BJ (cell line): ENCODE measurements at regions not wholly inside any gene's neighbourhood (a gene's known extent, or its start where the extent isn't known, plus 50 kb on each side); places are given as distances from the start of the nearest gene placed in this dataset.

Source experiments
- CTCF ChIA-PET: fragments of 350-600 bp; formaldehyde crosslinking; extraction: SDS; loops from one replicate; lab custom pipeline; 2021; ENCODE audit warnings: antibody characterized with exemption, inconsistent platforms; lab: Yijun Ruan, JAX
- POLR2A ChIA-PET: fragments of 300-600 bp; sonication (Branson Sonifier 250); formaldehyde crosslinking; extraction: SDS; loops from one replicate; lab custom pipeline; 2021; ENCODE audit warnings: antibody characterized with exemption; lab: Charles Lee
- DNase-seq: peaks from one replicate; pipeline ENCODE4 v3.0.0-alpha.2; 2011; ENCODE audit warnings: low read depth
- H3K27me3 ChIP-seq: 2 replicates; pipeline ENCODE4 v1.6.0; 2011; ENCODE audit warnings: low read length; ENCODE audit not compliant: control insufficient read depth, insufficient read depth
- H3K36me3 ChIP-seq: 2 replicates; pipeline ENCODE4 v1.5.1; 2011; ENCODE audit warnings: low read length; ENCODE audit not compliant: control insufficient read depth, insufficient read depth
- H3K4me3 ChIP-seq: 2 replicates; pipeline ENCODE4 v1.5.1; 2011; ENCODE audit warnings: low read depth, mild to moderate bottlenecking, control low read depth, low read length
- CTCF ChIP-seq: IDR thresholded peaks from 2 replicates; pipeline ENCODE4 v1.5.1; 2011; ENCODE audit warnings: low read depth, mild to moderate bottlenecking, control low read depth, inconsistent platforms, low read length, moderate library complexity; ENCODE audit not compliant: insufficient read depth

- DNase-seq = no peak
- TF ChIP-seq CTCF = no peak
- ChIA-PET CTCF (interaction anchor here (0.7 kb wide), 1 partner anchor 240 kb away, joined by 3 read pairs; no protein-coding TSS in a partner anchor), POLR2A (no interaction called here)
- H3K27me3 ChIP-seq = no peaks in the 10 kb centered on the region
- no peaks in the 10 kb centered on the region for H3K36me3 ChIP-seq
- no peak overlapping the region for H3K4me3 ChIP-seq
Observed at GRCh38 chr1:218817071-218817470, 356.6 kb upstream of the LYPLAL1 start.

- TF ChIP-seq CTCF = no peak
- CTCF ChIA-PET = interaction anchor here (0.6 to 1.1 kb wide), 4 partner anchors 13 to 397 kb away, joined by 3 read pairs; no protein-coding TSS in a partner anchor
- H3K36me3 ChIP-seq = no peaks in the 10 kb centered on the region
- POLR2A ChIA-PET = no interaction called here
- DNase-seq = no peak
- no peaks in the 10 kb centered on the region for H3K27me3 ChIP-seq
- no peak overlapping the region for H3K4me3 ChIP-seq
Observed at GRCh38 chr1:218817691-218818465, 355.8 kb upstream of the LYPLAL1 start.

GRCh38 chr1:218823291-218823900 is 350.3 kb upstream of the LYPLAL1 start:
- no peak for TF ChIP-seq CTCF
- ChIA-PET CTCF (interaction anchor here (0.9 kb wide), 1 partner anchor 103 kb away, joined by 3 read pairs; no protein-coding TSS in a partner anchor), POLR2A (interaction anchor here (0.5 to 0.7 kb wide), 3 partner anchors 14 to 1155 kb away, joined by 3 read pairs; no protein-coding TSS in a partner anchor)
- no peaks in the 10 kb centered on the region for H3K36me3 ChIP-seq
- peaks cover 1% of the 10 kb centered on the region; the same call in 1 of the 2 replicates for H3K27me3 ChIP-seq
- H3K4me3 ChIP-seq = no peak overlapping the region
- peak; percentile 96 for DNase-seq

GRCh38 chr1:218827486-218827885 is 346.2 kb upstream of the LYPLAL1 start:
- ChIA-PET POLR2A (no interaction called here), CTCF (no interaction called here)
- no peak overlapping the region for H3K4me3 ChIP-seq
- DNase-seq = no peak
- peaks cover 1% of the 10 kb centered on the region; the same call in 1 of the 2 replicates for H3K27me3 ChIP-seq
- no peak for TF ChIP-seq CTCF
- H3K36me3 ChIP-seq = no peaks in the 10 kb centered on the region

- Histone ChIP-seq H3K27me3 (peaks cover 1% of the 10 kb centered on the region; the same call in 1 of the 2 replicates), H3K4me3 (no peak overlapping the region), H3K36me3 (no peaks in the 10 kb centered on the region)
- CTCF ChIA-PET = no interaction called here
- DNase-seq = no peak
- POLR2A ChIA-PET = no interaction called here
- TF ChIP-seq CTCF = no peak
Observed at GRCh38 chr1:218828125-218828650, 345.5 kb upstream of the LYPLAL1 start.
